ENCODE measurements at regions not wholly inside any gene's neighbourhood (a gene's known extent, or its start where the extent isn't known, plus 50 kb on each side); places are given as distances from the start of the nearest gene placed in this dataset.

GRCh38 chrX:16005917-16006316, 117.4 kb upstream of the GRPR start:
- Histone ChIP-seq H3K27ac (ENCODE audit: low read depth in 2 of 2, low read length in 1 of 2) (no peak overlapping the region), H4K20me1 (ENCODE audit: insufficient read depth) (no peaks in the 10 kb centered on the region), H3K4me1 (ENCODE audit: control insufficient read depth in 1 of 2, insufficient read depth in 2 of 2, low read depth in 1 of 2, low read length in 1 of 2) (no peaks in the 10 kb centered on the region), H3K4me3 (ENCODE audit: low read depth in 2 of 2, low read length in 1 of 2) (no peak overlapping the region), H3K36me3 (replicated peaks in 1 of 2; ENCODE audit: control insufficient read depth in 1 of 2, insufficient read depth in 2 of 2, low read length in 1 of 2) (no peaks in the 10 kb centered on the region), H3K9ac (no peak overlapping the region), H3K27me3 (ENCODE audit: insufficient read depth) (no peaks in the 10 kb centered on the region; the same call in 1 of the 2 replicates), H3K9me2 (no peaks in the 10 kb centered on the region), H3F3A (replicated peaks; ENCODE audit: insufficient read depth) (no peaks in the 10 kb centered on the region), H3K79me2 (ENCODE audit: insufficient read depth) (no peaks in the 10 kb centered on the region), H3K4me2 (no peak overlapping the region), H2AFZ (ENCODE audit: low read depth) (no peak overlapping the region), H3K9me3 (no peaks in the 10 kb centered on the region)
- TF ChIP-seq TCF12 (IDR thresholded peaks at IDR 0.05) (peak; percentile 62), USF2 (IDR thresholded peaks at IDR 0.05; ENCODE audit: borderline replicate concordance, low read depth, low read length) (no peak), NFIC (IDR thresholded peaks at IDR 0.05; ENCODE audit: borderline replicate concordance) (no peak)
- no peak for DNase-seq
- 13% methylated on average over 2 of the region's 2 CpGs for WGBS (ENCODE audit: low lambda C conversion rate)
- ChIA-PET CTCF (interaction anchor here (0.6 kb wide), 1 partner anchor 46 kb away, joined by 3 read pairs; no protein-coding TSS in a partner anchor), POLR2A (no interaction called here)

GRCh38 chrX:16002185-16002584, 121.2 kb upstream of the GRPR start:
- no peaks in the 10 kb centered on the region; the same call in 1 of the 2 replicates for H3K27me3 ChIP-seq (ENCODE audit: insufficient read depth)
- H3K4me2 ChIP-seq, result no peak overlapping the region
- H3K9me2 ChIP-seq, result no peaks in the 10 kb centered on the region
- H3K9ac ChIP-seq, result no peak overlapping the region
- no peaks in the 10 kb centered on the region for H3K36me3 ChIP-seq (replicated peaks in 1 of 2; ENCODE audit: control insufficient read depth in 1 of 2, insufficient read depth in 2 of 2, low read length in 1 of 2)
- no peak overlapping the region for H2AFZ ChIP-seq (ENCODE audit: low read depth)
- 29% methylated on average over 1 of the region's 1 CpG for WGBS (ENCODE audit: low lambda C conversion rate)
- no peaks in the 10 kb centered on the region for H3K9me3 ChIP-seq
- no peaks in the 10 kb centered on the region for H3K4me1 ChIP-seq (ENCODE audit: control insufficient read depth in 1 of 2, insufficient read depth in 2 of 2, low read depth in 1 of 2, low read length in 1 of 2)
- H3F3A ChIP-seq (replicated peaks; ENCODE audit: insufficient read depth), result no peaks in the 10 kb centered on the region
- DNase-seq, result no peak
- no peaks in the 10 kb centered on the region for H4K20me1 ChIP-seq (ENCODE audit: insufficient read depth)
- TF ChIP-seq FOSL2 (IDR thresholded peaks at IDR 0.05; ENCODE audit: borderline replicate concordance, low read depth) (no peak), YY1 (IDR thresholded peaks at IDR 0.05; ENCODE audit: low read depth) (no peak), POLR2AphosphoS5 (IDR thresholded peaks at IDR 0.05; ENCODE audit: low read depth, low read length) (no peak), TAF1 (IDR thresholded peaks at IDR 0.05; ENCODE audit: borderline replicate concordance, low read depth, low read length) (no peak), RXRA (IDR thresholded peaks at IDR 0.05; ENCODE audit: borderline replicate concordance, low read depth) (no peak), GABPA (IDR thresholded peaks at IDR 0.05; ENCODE audit: low read depth) (no peak), RCOR1 (IDR thresholded peaks at IDR 0.05; ENCODE audit: low read length) (no peak), JUND (IDR thresholded peaks at IDR 0.05) (no peak), MXI1 (IDR thresholded peaks at IDR 0.05; ENCODE audit: low read depth, low read length) (no peak), USF2 (IDR thresholded peaks at IDR 0.05; ENCODE audit: borderline replicate concordance, low read depth, low read length) (no peak), EP300 (IDR thresholded peaks at IDR 0.05; ENCODE audit: borderline replicate concordance in 1 of 2, low read depth in 1 of 2, low read length in 1 of 2) (no peak)
- TF ChIP-seq, protein P1, sequence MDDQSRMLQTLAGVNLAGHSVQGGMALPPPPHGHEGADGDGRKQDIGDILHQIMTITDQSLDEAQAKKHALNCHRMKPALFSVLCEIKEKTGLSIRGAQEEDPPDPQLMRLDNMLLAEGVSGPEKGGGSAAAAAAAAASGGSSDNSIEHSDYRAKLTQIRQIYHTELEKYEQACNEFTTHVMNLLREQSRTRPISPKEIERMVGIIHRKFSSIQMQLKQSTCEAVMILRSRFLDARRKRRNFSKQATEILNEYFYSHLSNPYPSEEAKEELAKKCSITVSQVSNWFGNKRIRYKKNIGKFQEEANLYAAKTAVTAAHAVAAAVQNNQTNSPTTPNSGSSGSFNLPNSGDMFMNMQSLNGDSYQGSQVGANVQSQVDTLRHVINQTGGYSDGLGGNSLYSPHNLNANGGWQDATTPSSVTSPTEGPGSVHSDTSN (IDR thresholded peaks at IDR 0.05), result no peak
- TF ChIP-seq, protein P2, sequence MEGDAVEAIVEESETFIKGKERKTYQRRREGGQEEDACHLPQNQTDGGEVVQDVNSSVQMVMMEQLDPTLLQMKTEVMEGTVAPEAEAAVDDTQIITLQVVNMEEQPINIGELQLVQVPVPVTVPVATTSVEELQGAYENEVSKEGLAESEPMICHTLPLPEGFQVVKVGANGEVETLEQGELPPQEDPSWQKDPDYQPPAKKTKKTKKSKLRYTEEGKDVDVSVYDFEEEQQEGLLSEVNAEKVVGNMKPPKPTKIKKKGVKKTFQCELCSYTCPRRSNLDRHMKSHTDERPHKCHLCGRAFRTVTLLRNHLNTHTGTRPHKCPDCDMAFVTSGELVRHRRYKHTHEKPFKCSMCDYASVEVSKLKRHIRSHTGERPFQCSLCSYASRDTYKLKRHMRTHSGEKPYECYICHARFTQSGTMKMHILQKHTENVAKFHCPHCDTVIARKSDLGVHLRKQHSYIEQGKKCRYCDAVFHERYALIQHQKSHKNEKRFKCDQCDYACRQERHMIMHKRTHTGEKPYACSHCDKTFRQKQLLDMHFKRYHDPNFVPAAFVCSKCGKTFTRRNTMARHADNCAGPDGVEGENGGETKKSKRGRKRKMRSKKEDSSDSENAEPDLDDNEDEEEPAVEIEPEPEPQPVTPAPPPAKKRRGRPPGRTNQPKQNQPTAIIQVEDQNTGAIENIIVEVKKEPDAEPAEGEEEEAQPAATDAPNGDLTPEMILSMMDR (IDR thresholded peaks at IDR 0.05), result no peak
- TF ChIP-seq, protein P3, sequence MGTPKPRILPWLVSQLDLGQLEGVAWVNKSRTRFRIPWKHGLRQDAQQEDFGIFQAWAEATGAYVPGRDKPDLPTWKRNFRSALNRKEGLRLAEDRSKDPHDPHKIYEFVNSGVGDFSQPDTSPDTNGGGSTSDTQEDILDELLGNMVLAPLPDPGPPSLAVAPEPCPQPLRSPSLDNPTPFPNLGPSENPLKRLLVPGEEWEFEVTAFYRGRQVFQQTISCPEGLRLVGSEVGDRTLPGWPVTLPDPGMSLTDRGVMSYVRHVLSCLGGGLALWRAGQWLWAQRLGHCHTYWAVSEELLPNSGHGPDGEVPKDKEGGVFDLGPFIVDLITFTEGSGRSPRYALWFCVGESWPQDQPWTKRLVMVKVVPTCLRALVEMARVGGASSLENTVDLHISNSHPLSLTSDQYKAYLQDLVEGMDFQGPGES (IDR thresholded peaks at IDR 0.05; ENCODE audit: low read depth, low read length), result no peak
- CTCF ChIA-PET, result no interaction called here
- H3K79me2 ChIP-seq (ENCODE audit: insufficient read depth), result no peaks in the 10 kb centered on the region
- POLR2A ChIA-PET, result no interaction called here
- H3K4me3 ChIP-seq (ENCODE audit: low read depth in 2 of 2, low read length in 1 of 2), result no peak overlapping the region
- H3K27ac ChIP-seq (ENCODE audit: low read depth in 2 of 2, low read length in 1 of 2), result no peak overlapping the region
